ENCODE measurements at regions not wholly inside any gene's neighbourhood (a gene's known extent, or its start where the extent isn't known, plus 50 kb on each side); places are given as distances from the start of the nearest gene placed in this dataset.
"Not testable (repeated sequence)": the region's sequence is repeated elsewhere in the genome, so short reads cannot be mapped to it uniquely, and the experiment has no call there.

GRCh38 chr13:86425170-86425815, 626.1 kb upstream of the SLITRK6 start:
- no peak for DNase-seq (ENCODE audit: low spot score)

- no peak for DNase-seq (ENCODE audit: low spot score)
Observed at GRCh38 chr13:86426437-86426836, 627.2 kb upstream of the SLITRK6 start.

- no peak for DNase-seq (ENCODE audit: low spot score)
Observed at GRCh38 chr13:86429756-86430155, 630.5 kb upstream of the SLITRK6 start.

GRCh38 chr13:86438034-86438433, 638.8 kb upstream of the SLITRK6 start:
- DNase-seq (ENCODE audit: low spot score), result no peak

GRCh38 chr13:86445206-86445605, 646.0 kb upstream of the SLITRK6 start:
- no peak for DNase-seq (ENCODE audit: low spot score)

- DNase-seq (ENCODE audit: low spot score), result no peak
Observed at GRCh38 chr13:86445672-86446071, 646.5 kb upstream of the SLITRK6 start.

GRCh38 chr13:86446311-86446710, 647.1 kb upstream of the SLITRK6 start:
- DNase-seq (ENCODE audit: low spot score), result no peak

- no peak for DNase-seq (ENCODE audit: low spot score)
Observed at GRCh38 chr13:86447479-86447878, 648.3 kb upstream of the SLITRK6 start.

GRCh38 chr13:86462011-86462410, 662.8 kb upstream of the SLITRK6 start:
- no peak for DNase-seq (ENCODE audit: low spot score)

- DNase-seq (ENCODE audit: low spot score), result no peak
Observed at GRCh38 chr13:86464193-86464592, 665.0 kb upstream of the SLITRK6 start.

- no peak for DNase-seq (ENCODE audit: low spot score)
Observed at GRCh38 chr13:86474971-86475370, 675.8 kb upstream of the SLITRK6 start.

- no peak for DNase-seq (ENCODE audit: low spot score)
Observed at GRCh38 chr13:86476656-86477055, 677.4 kb upstream of the SLITRK6 start.

- no peak for DNase-seq (ENCODE audit: low spot score)
Observed at GRCh38 chr13:86486582-86486981, 687.4 kb upstream of the SLITRK6 start.

GRCh38 chr13:86491121-86491520, 691.9 kb upstream of the SLITRK6 start:
- DNase-seq (ENCODE audit: low spot score), result no peak

- not testable (repeated sequence) for DNase-seq (ENCODE audit: low spot score)
Observed at GRCh38 chr13:86501931-86502330, 702.7 kb upstream of the SLITRK6 start.

GRCh38 chr13:86510792-86511191, 711.6 kb upstream of the SLITRK6 start:
- no peak for DNase-seq (ENCODE audit: low spot score)

GRCh38 chr13:86541461-86541860, 742.2 kb upstream of the SLITRK6 start:
- no peak for DNase-seq (ENCODE audit: low spot score)

GRCh38 chr13:86554066-86554465, 754.8 kb upstream of the SLITRK6 start:
- no peak for DNase-seq (ENCODE audit: low spot score)

- no peak for DNase-seq (ENCODE audit: low spot score)
Observed at GRCh38 chr13:86559901-86560300, 760.7 kb upstream of the SLITRK6 start.

- DNase-seq (ENCODE audit: low spot score), result no peak
Observed at GRCh38 chr13:86562866-86563265, 763.6 kb upstream of the SLITRK6 start.

- no peak for DNase-seq (ENCODE audit: low spot score)
Observed at GRCh38 chr13:86563308-86563707, 764.1 kb upstream of the SLITRK6 start.

GRCh38 chr13:86567119-86567518, 767.9 kb upstream of the SLITRK6 start:
- DNase-seq (ENCODE audit: low spot score), result no peak

- no peak for DNase-seq (ENCODE audit: low spot score)
Observed at GRCh38 chr13:86569119-86569518, 769.9 kb upstream of the SLITRK6 start.

- no peak for DNase-seq (ENCODE audit: low spot score)
Observed at GRCh38 chr13:86569974-86570373, 770.8 kb upstream of the SLITRK6 start.

- DNase-seq (ENCODE audit: low spot score), result no peak
Observed at GRCh38 chr13:86572115-86572514, 772.9 kb upstream of the SLITRK6 start.

Measured in LoVo (cell line).